ENCODE measurements at regions not wholly inside any gene's neighbourhood (a gene's known extent, or its start where the extent isn't known, plus 50 kb on each side); places are given as distances from the start of the nearest gene placed in this dataset.

GRCh38 chr5:111930905-111931461 is 174.0 kb upstream of the NREP start:
- TF ChIP-seq, protein P1, sequence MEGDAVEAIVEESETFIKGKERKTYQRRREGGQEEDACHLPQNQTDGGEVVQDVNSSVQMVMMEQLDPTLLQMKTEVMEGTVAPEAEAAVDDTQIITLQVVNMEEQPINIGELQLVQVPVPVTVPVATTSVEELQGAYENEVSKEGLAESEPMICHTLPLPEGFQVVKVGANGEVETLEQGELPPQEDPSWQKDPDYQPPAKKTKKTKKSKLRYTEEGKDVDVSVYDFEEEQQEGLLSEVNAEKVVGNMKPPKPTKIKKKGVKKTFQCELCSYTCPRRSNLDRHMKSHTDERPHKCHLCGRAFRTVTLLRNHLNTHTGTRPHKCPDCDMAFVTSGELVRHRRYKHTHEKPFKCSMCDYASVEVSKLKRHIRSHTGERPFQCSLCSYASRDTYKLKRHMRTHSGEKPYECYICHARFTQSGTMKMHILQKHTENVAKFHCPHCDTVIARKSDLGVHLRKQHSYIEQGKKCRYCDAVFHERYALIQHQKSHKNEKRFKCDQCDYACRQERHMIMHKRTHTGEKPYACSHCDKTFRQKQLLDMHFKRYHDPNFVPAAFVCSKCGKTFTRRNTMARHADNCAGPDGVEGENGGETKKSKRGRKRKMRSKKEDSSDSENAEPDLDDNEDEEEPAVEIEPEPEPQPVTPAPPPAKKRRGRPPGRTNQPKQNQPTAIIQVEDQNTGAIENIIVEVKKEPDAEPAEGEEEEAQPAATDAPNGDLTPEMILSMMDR (IDR thresholded peaks at IDR 0.05; ENCODE audit: low read length), result no peak
- no peak for TF ChIP-seq EZH2phosphoT487 (IDR thresholded peaks at IDR 0.05; ENCODE audit: low read length)

Measured in MM.1S (cell line).